Left renal cortex interstitium (tissue), 4 donors: ENCODE measurements at regions not wholly inside any gene's neighbourhood (a gene's known extent, or its start where the extent isn't known, plus 50 kb on each side); places are given as distances from the start of the nearest gene placed in this dataset.
"Not testable (repeated sequence)": the region's sequence is repeated elsewhere in the genome, so short reads cannot be mapped to it uniquely, and the experiment has no call there.

Experiments used
- DNase-seq, 4 donors: peaks; one replicate each; pipeline ENCODE4 v3.0.0-alpha.2; 2013; ENCODE audit warnings: low read depth in 4 of 4, low spot score in 2 of 4, missing footprints in 1 of 4

DNA sequence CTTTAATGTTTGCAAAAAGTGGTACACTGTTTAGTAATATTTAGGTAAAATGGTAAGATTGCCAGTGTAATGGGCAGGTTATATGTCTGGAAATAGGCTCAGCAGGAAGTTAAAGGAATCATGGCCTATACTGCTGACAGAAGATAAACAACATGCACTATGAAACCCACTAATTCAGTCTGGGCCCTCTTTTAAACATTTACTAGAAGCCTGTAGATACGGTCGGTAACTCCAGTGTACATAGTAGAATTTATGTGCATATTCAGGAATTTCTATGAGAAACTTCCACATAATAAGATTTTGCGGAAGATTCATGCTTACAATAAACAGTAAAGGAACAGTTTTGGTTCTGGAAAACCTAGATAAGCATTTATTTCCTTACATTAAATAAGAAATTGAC lies 1896.9 kb downstream of the KHDRBS2 start:
- DNase-seq = not testable (repeated sequence)

- not testable (repeated sequence) for DNase-seq
These were observed 1901.4 kb downstream of the KHDRBS2 start for GRCh38 chr6:60384614-60385013.

DNA sequence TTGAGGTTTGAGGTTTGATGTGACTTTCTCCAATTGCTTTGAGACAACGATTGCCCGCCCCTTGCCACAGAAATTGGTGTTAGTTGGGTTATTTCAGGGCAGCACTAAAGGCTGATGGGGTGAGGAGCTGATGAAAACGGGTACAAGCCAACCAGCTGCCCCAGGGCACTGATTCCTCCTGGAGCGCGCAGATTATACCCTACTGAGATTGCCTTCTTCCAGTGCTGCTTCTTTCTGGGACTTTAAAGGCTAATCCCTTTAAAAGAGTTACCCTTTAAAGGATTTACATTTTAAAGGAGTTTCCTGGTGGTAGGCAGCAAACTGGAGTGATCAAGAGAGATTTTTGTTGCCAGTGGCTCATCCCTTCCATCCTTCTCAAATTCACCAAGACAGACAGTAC lies 1903.3 kb downstream of the KHDRBS2 start:
- DNase-seq = not testable (repeated sequence)

DNA sequence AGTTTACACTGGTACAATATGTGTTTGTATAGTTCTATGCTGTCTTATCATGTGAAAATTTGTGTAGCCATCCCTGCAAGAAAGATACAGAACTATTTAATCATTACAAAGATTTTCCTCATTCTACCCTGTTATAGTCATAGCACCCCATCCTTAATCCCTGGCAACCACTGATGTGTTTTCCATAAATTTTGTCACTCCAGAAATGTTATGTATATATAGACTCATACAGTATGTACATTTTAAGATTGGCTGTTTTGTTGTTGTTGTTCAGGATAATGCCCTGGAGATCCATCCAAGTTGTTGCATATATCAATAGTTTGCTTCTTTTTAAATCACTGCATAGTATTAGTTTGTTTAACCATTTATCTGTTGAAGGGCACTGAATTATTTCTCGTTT lies 1911.9 kb downstream of the KHDRBS2 start:
- not testable (repeated sequence) for DNase-seq

- not testable (repeated sequence) for DNase-seq
These were observed 1918.2 kb downstream of the KHDRBS2 start for GRCh38 chr6:60367800-60368199.

GRCh38 chr6:60365901-60366300 lies 1920.1 kb downstream of the KHDRBS2 start:
- DNase-seq = peak in 1 of 4 donors; percentile 18

GRCh38 chr6:60342411-60343008 lies 1943.5 kb downstream of the KHDRBS2 start:
- DNase-seq = not testable (repeated sequence)

GRCh38 chr6:60338328-60339071 lies 1947.5 kb downstream of the KHDRBS2 start:
- DNase-seq = not testable (repeated sequence)

DNA sequence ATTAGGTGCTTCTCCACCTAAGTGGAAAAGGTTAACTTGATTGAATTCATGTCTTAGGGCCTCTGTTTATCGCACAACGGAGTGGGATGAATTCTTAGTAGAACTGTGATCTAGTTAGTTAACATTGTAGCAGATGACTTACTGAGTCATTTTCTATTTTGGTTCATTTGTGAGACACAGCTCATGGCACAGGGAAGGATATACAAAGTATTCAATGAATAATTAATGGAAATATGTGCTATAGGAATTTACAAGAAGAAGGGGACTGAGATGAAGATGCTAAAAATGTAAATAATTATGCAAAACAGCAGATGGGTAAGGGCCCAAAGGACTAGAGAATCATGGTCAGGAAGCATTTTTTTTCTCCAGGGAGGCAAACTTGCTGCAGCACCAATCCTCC lies 1950.9 kb downstream of the KHDRBS2 start:
- DNase-seq = not testable (repeated sequence)

- DNase-seq = not testable (repeated sequence)
These were observed 1952.3 kb downstream of the KHDRBS2 start for GRCh38 chr6:60333708-60334107.

- not testable (repeated sequence) for DNase-seq
These were observed 1977.1 kb downstream of the KHDRBS2 start for GRCh38 chr6:60308939-60309338.
